ENCODE measurements at regions not wholly inside any gene's neighbourhood (a gene's known extent, or its start where the extent isn't known, plus 50 kb on each side); places are given as distances from the start of the nearest gene placed in this dataset.

GRCh38 chr1:238214449-238214848 is 323.7 kb upstream of the ZP4 start:
- no peak for DNase-seq (ENCODE audit: low read depth in 2 of 2)

- DNase-seq (ENCODE audit: low read depth in 2 of 2): no peak
Measured at GRCh38 chr1:238205045-238205662, 314.4 kb upstream of the ZP4 start.

GRCh38 chr1:238201992-238202391 is 311.3 kb upstream of the ZP4 start:
- no peak for DNase-seq (ENCODE audit: low read depth in 2 of 2)

GRCh38 chr1:238199325-238199724 is 308.6 kb upstream of the ZP4 start:
- no peak for DNase-seq (ENCODE audit: low read depth in 2 of 2)

- no peak for DNase-seq (ENCODE audit: low read depth in 2 of 2)
Measured at GRCh38 chr1:238196516-238196915, 305.8 kb upstream of the ZP4 start.

- no peak for DNase-seq (ENCODE audit: low read depth in 2 of 2)
Measured at GRCh38 chr1:238191170-238191569, 300.4 kb upstream of the ZP4 start.

GRCh38 chr1:238187575-238187949 is 296.8 kb upstream of the ZP4 start:
- no peak for DNase-seq (ENCODE audit: low read depth in 2 of 2)

- no peak for DNase-seq (ENCODE audit: low read depth in 2 of 2)
Measured at GRCh38 chr1:238186887-238187574, 296.3 kb upstream of the ZP4 start.

GRCh38 chr1:238177960-238178645 is 287.4 kb upstream of the ZP4 start:
- DNase-seq (ENCODE audit: low read depth in 2 of 2): no peak

GRCh38 chr1:238177351-238177750 is 286.6 kb upstream of the ZP4 start:
- DNase-seq (ENCODE audit: low read depth in 2 of 2): no peak

GRCh38 chr1:238176441-238176840 is 285.7 kb upstream of the ZP4 start:
- no peak for DNase-seq (ENCODE audit: low read depth in 2 of 2)

GRCh38 chr1:238171985-238172384 is 281.3 kb upstream of the ZP4 start:
- DNase-seq (ENCODE audit: low read depth in 2 of 2): no peak

GRCh38 chr1:238161955-238162354 is 271.2 kb upstream of the ZP4 start:
- DNase-seq (ENCODE audit: low read depth in 2 of 2): no peak

GRCh38 chr1:238153939-238154338 is 263.2 kb upstream of the ZP4 start:
- no peak for DNase-seq (ENCODE audit: low read depth in 2 of 2)

GRCh38 chr1:238153253-238153652 is 262.5 kb upstream of the ZP4 start:
- DNase-seq (ENCODE audit: low read depth in 2 of 2): no peak

GRCh38 chr1:238152119-238152518 is 261.4 kb upstream of the ZP4 start:
- no peak for DNase-seq (ENCODE audit: low read depth in 2 of 2)

GRCh38 chr1:238143038-238143437 is 252.3 kb upstream of the ZP4 start:
- DNase-seq (ENCODE audit: low read depth in 2 of 2): no peak

- DNase-seq (ENCODE audit: low read depth in 2 of 2): no peak
Measured at GRCh38 chr1:238141353-238141752, 250.6 kb upstream of the ZP4 start.

- no peak for DNase-seq (ENCODE audit: low read depth in 2 of 2)
Measured at GRCh38 chr1:238139713-238140112, 249.0 kb upstream of the ZP4 start.

GRCh38 chr1:238138059-238138626 is 247.4 kb upstream of the ZP4 start:
- DNase-seq (ENCODE audit: low read depth in 2 of 2): no peak

GRCh38 chr1:238135708-238136664 is 245.3 kb upstream of the ZP4 start:
- DNase-seq (ENCODE audit: low read depth in 2 of 2): no peak

Measured in lung microvascular endothelial cell (primary cell).